HEK293T (cell line): ENCODE measurements at regions not wholly inside any gene's neighbourhood (a gene's known extent, or its start where the extent isn't known, plus 50 kb on each side); places are given as distances from the start of the nearest gene placed in this dataset.

Source experiments
- FOXA1 ChIP-seq: fragments of 450-650 bp; IDR thresholded peaks from 2 replicates; pipeline ENCODE4 v1.6.1; 2016; ENCODE audit warnings: mild to moderate bottlenecking
- FOXM1 ChIP-seq: fragments of 450-650 bp; IDR thresholded peaks from 2 replicates; pipeline ENCODE4 v1.6.1; 2017; ENCODE audit warnings: mild to moderate bottlenecking, borderline replicate concordance
- L3MBTL2 ChIP-seq: fragments of 450-650 bp; conservative IDR thresholded peaks from 2 replicates; pipeline ENCODE4 v1.6.1; 2016; ENCODE audit warnings: mild to moderate bottlenecking
- SP1 ChIP-seq: fragments of 450-650 bp; IDR thresholded peaks from 2 replicates; pipeline ENCODE4 v1.6.1; 2017

- TF ChIP-seq SP1 (no peak), L3MBTL2 (no peak), FOXA1 (no peak), FOXM1 (no peak)
Measured at GRCh38 chr9:18056269-18056992, 417.5 kb upstream of the ADAMTSL1 start.
